ENCODE measurements at regions not wholly inside any gene's neighbourhood (a gene's known extent, or its start where the extent isn't known, plus 50 kb on each side); places are given as distances from the start of the nearest gene placed in this dataset.
"Not testable (repeated sequence)": the region's sequence is repeated elsewhere in the genome, so short reads cannot be mapped to it uniquely, and the experiment has no call there.

GRCh38 chr6:12633746-12634145, 82.8 kb upstream of the PHACTR1 start:
- DNase-seq: peak; percentile 81

GRCh38 chr6:12635375-12635774, 81.2 kb upstream of the PHACTR1 start:
- no peak for DNase-seq

GRCh38 chr6:12635813-12636212, 80.8 kb upstream of the PHACTR1 start:
- DNase-seq: no peak

- no peak for DNase-seq
Measured at GRCh38 chr6:12636336-12636735, 80.2 kb upstream of the PHACTR1 start.

- DNase-seq: peak; percentile 81
Measured at GRCh38 chr6:12637960-12638641, 78.5 kb upstream of the PHACTR1 start.

- no peak for DNase-seq
Measured at GRCh38 chr6:12640438-12640837, 76.1 kb upstream of the PHACTR1 start.

- not testable (repeated sequence) for DNase-seq
Measured at GRCh38 chr6:12641785-12642184, 74.8 kb upstream of the PHACTR1 start.

GRCh38 chr6:12645941-12646340, 70.6 kb upstream of the PHACTR1 start:
- no peak for DNase-seq

GRCh38 chr6:12648171-12648570, 68.4 kb upstream of the PHACTR1 start:
- no peak for DNase-seq

- DNase-seq: no peak
Measured at GRCh38 chr6:12649325-12649724, 67.2 kb upstream of the PHACTR1 start.

- DNase-seq: no peak
Measured at GRCh38 chr6:12653486-12653885, 63.1 kb upstream of the PHACTR1 start.

GRCh38 chr6:12654107-12654506, 62.5 kb upstream of the PHACTR1 start:
- no peak for DNase-seq

- DNase-seq: no peak
Measured at GRCh38 chr6:12654514-12654913, 62.1 kb upstream of the PHACTR1 start.

GRCh38 chr6:12656906-12657305, 59.7 kb upstream of the PHACTR1 start:
- no peak for DNase-seq

GRCh38 chr6:12657884-12658283, 58.7 kb upstream of the PHACTR1 start:
- DNase-seq: no peak

GRCh38 chr6:12661432-12662089, 55.0 kb upstream of the PHACTR1 start:
- no peak for DNase-seq
